ENCODE measurements at regions not wholly inside any gene's neighbourhood (a gene's known extent, or its start where the extent isn't known, plus 50 kb on each side); places are given as distances from the start of the nearest gene placed in this dataset.

DNA sequence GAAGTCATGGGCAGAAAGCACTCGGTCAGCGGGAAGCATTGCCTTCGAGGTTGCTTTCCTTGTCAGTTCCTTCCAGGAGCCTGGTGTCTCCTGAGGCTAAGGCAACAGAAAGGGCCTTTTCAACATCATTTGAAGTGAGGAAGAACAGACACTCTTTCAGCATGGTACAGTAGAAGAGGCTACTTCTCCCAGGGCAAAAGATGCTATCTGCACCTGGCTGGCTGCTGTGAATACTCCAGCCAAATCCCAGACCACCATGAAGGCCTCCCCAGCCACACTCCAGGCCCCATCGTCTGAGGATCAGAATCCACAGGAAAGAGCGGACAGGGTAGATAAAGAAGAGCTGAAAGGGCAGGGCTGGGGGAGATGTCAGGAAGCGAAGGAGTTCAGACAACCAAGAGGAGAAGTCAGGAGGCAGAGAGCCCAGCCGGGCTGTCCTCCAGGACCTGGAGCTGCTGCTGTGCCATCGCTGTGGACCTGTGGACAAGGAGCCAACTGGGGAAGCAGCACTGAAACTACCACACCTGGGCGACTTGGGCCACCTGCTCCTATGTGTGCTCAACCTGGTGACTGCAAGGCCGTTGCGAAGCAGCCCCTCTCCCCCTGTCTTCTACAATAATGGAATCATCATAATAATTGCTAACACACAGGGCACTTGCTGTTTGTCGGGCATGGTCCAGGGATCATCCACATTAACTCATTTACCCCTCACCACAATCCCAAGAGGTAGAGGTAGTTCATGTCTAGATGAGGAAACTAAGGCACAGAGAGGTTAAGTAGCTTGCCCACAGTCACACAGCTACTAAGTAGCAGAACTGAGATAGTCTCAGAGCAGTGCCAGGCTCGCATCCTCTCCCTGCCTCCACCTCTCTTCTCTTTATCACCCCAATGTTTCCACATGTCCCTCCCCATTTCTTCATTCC is 88.0 kb upstream of the ZBTB40 start:
- Histone ChIP-seq H3K4me1 (peaks cover 13% of the 10 kb centered on the region), H3K9me3 (no peaks in the 10 kb centered on the region), H3K4me3 (ENCODE audit: low read depth, low read length) (no peak overlapping the region; the same call in 1 of the 2 replicates), H3K36me3 (no peaks in the 10 kb centered on the region), H3K27me3 (no peaks in the 10 kb centered on the region)
- TF ChIP-seq, protein P1, sequence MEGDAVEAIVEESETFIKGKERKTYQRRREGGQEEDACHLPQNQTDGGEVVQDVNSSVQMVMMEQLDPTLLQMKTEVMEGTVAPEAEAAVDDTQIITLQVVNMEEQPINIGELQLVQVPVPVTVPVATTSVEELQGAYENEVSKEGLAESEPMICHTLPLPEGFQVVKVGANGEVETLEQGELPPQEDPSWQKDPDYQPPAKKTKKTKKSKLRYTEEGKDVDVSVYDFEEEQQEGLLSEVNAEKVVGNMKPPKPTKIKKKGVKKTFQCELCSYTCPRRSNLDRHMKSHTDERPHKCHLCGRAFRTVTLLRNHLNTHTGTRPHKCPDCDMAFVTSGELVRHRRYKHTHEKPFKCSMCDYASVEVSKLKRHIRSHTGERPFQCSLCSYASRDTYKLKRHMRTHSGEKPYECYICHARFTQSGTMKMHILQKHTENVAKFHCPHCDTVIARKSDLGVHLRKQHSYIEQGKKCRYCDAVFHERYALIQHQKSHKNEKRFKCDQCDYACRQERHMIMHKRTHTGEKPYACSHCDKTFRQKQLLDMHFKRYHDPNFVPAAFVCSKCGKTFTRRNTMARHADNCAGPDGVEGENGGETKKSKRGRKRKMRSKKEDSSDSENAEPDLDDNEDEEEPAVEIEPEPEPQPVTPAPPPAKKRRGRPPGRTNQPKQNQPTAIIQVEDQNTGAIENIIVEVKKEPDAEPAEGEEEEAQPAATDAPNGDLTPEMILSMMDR (IDR thresholded peaks at IDR 0.05; ENCODE audit: low read depth, low read length): no peak
- DNase-seq: peak; percentile 60

DNA sequence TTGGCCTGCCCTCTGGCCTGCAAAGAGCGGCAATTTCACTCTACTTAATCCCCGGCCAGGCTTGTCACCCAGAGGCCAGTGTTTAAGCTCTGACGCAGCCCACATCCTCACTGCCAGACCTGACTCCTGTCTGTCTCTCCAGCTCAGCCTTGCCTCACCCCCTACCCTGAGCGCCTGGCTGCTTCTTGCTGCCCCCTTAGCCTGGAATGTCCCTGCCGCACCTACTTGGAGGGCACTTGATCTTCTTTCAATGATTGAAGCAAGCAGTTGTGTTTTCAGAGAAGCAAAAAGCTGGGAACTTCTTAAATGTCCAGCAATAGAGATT is 87.4 kb upstream of the ZBTB40 start:
- Histone ChIP-seq H3K27me3 (no peaks in the 10 kb centered on the region), H3K4me3 (ENCODE audit: low read depth, low read length) (no peak overlapping the region), H3K9me3 (no peaks in the 10 kb centered on the region), H3K4me1 (peaks cover 13% of the 10 kb centered on the region), H3K36me3 (no peaks in the 10 kb centered on the region)
- TF ChIP-seq, protein P1 (IDR thresholded peaks at IDR 0.05; ENCODE audit: low read depth, low read length): no peak
- no peak for DNase-seq

DNA sequence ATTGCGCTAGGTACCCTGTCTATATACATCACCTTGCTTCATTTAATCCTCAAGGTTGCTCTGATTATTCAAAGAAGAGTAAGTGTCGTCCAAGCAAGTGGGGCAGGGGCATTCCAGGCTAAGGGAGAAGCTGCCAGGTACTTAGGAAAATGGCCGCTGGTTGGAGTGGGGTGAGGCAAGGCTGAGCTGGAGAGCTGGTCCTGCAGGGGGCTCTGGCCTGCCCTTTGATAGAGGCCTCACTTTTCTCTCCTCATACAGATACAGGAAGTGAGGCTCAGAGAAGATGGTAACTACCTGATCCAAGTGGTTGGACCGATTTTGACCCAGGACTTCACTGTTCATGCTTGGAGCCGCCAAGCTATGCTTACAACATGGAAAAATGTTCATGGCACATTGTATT is 86.9 kb upstream of the ZBTB40 start:
- Histone ChIP-seq H3K9me3 (no peaks in the 10 kb centered on the region), H3K27me3 (no peaks in the 10 kb centered on the region), H3K4me3 (ENCODE audit: low read depth, low read length) (no peak overlapping the region), H3K36me3 (no peaks in the 10 kb centered on the region), H3K4me1 (peaks cover 13% of the 10 kb centered on the region)
- TF ChIP-seq, protein P1 (IDR thresholded peaks at IDR 0.05; ENCODE audit: low read depth, low read length): peak; percentile 25; the same call in 1 of the 2 replicates
- no peak for DNase-seq

DNA sequence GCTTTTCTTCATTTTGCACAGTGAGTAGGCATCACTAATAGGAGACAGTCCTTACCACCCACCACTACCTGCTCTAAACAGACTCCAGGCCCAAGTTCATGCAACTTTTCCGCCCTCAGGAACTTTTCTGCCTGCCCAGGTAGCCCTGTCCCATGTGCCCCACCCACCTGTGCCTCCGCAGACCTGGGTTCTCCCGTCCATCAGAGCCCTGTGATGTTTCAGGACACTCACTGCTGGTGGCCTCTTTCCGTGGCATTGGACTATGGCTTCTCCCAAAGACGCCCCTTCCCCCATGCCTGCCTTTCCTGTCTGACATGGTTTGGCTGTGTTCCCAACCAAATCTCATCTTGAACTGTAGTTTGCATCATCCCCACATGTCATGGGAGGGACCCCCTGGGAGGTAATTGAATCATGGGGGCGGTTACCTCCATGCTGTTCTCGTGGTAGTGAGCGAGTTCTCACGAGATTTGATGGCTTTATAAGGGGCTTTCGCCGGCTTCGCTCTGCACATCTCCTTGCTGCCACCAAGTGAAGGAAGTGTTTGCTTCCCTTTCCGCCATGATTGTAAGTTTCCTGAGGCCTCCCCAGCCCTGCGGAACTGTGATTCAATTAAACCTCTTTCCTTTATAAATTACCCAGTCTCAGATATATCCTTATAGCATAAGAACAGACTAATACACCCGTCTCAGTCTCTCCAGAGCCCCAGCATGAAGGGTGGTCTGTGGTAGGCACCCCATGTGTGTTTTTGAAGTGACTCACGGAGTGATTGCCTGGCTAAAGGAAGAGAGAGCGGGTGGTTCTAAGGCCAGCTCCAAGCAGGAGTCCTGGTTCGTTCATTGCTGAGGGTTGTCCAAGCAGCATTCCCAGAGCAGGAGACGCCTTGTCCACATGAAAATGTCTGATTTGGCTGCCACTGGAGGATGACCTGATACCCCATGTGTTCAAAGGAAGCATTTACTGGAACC is 86.0 kb upstream of the ZBTB40 start:
- H3K4me1 ChIP-seq: peaks cover 13% of the 10 kb centered on the region
- no peaks in the 10 kb centered on the region for H3K9me3 ChIP-seq
- peak; percentile 59 for DNase-seq
- no peaks in the 10 kb centered on the region for H3K27me3 ChIP-seq
- TF ChIP-seq, protein P1 (IDR thresholded peaks at IDR 0.05; ENCODE audit: low read depth, low read length): no peak
- no peaks in the 10 kb centered on the region for H3K36me3 ChIP-seq
- no peak overlapping the region for H3K4me3 ChIP-seq (ENCODE audit: low read depth, low read length)

DNA sequence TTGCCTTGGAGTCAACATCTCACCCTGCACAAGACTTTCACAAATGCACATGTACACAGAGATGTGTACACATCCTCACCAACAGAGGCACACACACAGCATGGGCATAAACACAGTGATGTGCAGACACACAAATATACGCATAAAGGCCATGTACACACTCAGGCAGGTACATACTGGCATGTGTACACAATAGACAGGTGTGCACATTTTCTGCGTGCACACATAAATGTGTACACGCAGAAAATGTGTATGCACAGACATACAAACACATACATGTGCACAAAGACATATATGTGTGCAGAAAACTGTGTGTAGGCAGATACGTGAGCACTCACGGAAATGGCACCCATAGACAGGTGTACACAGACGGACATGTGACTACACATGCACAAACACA is 85.3 kb upstream of the ZBTB40 start:
- peaks cover 13% of the 10 kb centered on the region for H3K4me1 ChIP-seq
- H3K4me3 ChIP-seq (ENCODE audit: low read depth, low read length): no peak overlapping the region
- H3K36me3 ChIP-seq: no peaks in the 10 kb centered on the region
- no peaks in the 10 kb centered on the region for H3K27me3 ChIP-seq
- no peak for DNase-seq
- TF ChIP-seq, protein P1 (IDR thresholded peaks at IDR 0.05; ENCODE audit: low read depth, low read length): no peak
- H3K9me3 ChIP-seq: no peaks in the 10 kb centered on the region

All from BE2C (cell line).